Limb (tissue), 2 donors: ENCODE measurements at regions not wholly inside any gene's neighbourhood (a gene's known extent, or its start where the extent isn't known, plus 50 kb on each side); places are given as distances from the start of the nearest gene placed in this dataset.

Experiments used
- DNase-seq, 2 donors: peaks; one replicate each; pipeline ENCODE4 v3.0.0-alpha.2; 2016; ENCODE audit errors: extremely low spot score in 2 of 2

DNA sequence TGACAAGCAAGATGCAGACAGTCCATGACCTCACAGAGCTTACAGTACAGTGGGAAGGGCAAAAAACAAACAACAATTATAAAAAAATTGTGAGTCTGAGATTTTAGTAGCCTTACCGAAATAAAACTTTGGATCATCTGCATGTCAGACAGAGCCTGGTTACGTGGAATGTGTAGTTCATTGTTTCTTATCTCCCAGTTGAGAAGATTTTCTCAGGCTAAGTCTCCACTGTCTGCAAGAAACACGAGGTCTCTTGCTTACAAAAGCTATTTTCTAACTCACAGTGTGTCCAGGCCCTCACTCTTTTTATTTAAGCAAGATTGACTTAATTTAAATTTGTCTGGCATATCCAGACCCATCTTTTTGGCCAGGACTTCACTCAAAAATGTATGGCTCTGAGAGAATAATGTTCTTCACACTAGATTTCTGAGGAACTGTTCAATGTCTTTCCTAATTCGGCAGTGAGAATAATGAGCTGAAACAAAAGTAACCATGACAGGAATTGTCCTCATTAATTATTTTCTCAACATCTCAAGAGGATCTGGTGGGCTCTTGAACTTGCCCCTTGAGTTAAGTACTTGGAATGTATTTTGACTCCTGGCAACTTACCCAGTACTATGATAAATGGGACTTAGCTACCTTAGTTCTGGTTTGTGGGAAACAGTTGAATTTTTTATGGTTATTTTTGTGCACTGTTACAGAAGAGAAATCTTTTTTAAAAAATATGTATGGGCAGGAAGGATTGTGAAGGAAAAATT is 265.1 kb upstream of the COL8A1 start:
- no peak for DNase-seq

DNA sequence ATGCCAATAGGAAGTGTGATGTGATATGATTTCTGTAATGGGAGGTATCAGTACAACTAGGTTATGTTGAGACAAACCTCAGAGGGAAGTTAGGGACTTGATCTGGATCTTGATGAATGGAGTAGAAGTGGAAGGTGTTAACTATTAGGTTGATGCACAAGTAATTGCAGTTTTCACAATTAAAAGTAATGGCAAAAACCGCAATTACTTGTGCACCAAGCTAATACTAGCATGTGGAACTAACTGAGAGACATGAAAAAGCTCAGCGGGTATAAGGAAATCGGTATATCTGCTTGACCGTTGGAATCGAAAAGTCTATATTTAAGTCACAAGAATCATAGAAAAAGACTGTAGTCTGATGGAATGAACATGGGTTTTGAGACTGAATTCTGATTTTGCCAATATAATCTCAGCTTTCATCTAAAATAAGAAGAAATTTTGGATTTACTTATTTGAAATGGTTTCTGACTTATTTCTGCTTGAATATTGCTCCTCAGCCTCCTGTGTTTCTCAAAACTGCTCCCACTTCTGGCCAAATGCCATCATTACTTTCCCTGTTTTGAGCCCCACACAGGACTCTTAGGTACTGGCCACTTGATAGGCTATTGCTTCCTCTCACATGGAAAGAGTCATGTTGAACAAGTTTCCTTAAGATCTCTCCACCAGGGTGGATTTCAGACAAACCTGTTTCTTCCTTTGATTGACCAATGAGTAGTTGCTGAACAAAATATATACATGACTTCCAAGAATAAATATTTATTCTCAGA is 271.5 kb upstream of the COL8A1 start:
- DNase-seq = no peak

DNA sequence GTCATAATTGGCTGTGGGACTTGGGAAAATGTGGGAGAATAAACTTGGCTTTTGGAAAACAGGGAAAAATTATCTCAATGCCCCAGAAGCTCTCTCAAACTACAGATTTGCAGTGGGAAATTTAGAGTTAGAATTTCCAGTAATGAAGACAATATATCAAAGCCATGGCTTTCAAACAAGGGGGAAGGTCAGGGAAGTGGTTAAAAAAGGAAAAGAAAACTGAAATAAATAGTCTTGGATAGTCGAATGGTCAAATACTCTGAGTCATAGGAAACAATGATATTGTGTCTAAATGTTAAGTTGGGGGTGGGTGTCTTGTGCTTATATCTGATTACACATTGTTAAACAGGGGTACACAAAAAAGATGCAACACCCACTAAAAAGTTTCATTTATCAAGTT is 272.4 kb upstream of the COL8A1 start:
- no peak for DNase-seq

DNA sequence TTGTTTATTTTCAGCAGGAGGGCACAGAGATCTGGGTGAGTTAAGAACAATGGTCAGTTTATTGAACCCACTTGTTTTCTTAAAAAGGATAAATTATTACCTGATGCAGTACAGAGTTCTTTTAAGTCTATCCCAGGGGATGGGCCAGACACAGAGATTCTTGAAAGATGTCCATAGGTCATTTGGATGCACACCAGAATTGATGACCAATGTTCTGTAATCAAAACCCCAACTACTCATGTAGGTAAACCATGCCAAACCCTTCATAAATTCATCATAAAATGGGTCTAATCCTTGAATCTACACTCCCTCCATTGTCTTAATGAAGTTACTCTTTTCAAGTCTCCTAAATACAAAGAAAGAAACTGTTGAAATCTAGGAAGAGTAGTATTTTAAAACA is 273.0 kb upstream of the COL8A1 start:
- no peak for DNase-seq

DNA sequence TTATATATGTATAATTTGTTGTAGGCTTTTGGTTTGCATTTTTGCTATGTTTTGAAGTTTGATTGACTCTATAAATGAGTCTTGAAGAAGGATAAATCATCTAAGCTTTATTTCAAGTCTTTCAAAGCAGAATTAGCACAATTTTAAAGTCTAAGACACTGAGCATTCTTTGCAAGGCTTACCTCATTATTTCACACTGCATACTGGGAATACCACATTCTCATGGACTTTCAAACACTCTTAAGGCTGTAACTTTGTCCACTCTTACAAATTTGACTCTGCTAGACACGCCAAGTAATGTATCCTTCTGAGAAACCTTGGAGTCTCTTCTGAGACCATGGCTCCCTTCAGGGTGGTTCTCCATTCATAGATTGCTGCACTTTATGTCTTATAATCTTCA is 281.3 kb upstream of the COL8A1 start:
- no peak for DNase-seq

DNA sequence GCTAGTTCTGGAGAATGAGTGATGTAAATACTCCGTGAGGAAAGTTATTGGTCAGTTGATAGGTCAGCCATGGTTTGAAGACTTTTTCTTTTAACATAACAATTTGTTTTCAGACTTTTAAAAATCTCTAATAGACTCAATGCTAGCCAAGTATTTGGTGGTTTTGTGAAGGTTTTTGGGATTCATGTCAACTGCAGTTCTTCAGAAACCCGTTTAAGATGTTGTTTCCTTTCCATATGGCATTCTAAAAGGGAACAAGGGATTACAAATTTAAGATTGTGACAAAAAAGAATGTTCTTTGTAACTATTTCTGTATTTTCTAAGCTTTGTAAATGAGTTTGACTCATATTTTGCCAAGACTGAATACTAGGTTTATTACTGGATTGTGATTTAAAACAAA is 281.7 kb upstream of the COL8A1 start:
- DNase-seq = no peak

DNA sequence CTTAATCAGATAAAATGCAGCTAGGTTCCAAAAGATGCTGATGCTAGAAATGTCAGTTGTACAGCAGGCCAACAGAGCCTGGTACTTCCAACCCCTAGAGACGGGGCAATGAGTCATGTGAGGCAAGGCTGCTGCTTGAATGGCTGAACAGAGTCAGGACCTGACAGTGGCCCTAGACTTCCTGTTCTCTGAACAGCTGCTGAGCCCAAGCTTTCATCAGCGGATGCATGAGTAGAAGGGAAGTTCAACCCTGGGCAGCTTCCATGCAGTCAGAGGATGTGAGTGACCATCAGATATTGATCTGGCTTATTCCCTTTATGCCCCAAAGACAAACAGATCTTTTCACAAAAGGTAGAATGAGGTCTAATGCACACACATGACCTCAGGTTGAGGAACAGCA is 282.9 kb upstream of the COL8A1 start:
- no peak for DNase-seq

DNA sequence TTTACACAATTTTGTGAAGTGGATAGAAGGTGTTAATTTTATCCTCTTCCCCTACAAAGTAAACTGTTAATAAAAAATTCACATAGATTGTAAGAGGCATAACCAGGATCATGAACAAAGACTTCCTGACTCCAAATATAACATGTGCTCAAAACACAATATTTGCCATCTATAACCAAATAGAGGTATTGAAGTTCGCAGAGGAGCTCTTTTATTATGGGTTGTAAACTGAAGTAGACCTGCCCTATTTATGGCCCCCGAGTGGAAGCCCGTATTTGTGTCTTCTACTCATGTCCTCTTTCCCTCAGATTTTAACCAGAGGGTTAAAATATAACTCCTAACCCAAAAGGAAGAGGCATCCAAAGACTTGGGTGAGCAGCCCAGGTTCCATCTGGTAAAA is 285.6 kb upstream of the COL8A1 start:
- no peak for DNase-seq

DNA sequence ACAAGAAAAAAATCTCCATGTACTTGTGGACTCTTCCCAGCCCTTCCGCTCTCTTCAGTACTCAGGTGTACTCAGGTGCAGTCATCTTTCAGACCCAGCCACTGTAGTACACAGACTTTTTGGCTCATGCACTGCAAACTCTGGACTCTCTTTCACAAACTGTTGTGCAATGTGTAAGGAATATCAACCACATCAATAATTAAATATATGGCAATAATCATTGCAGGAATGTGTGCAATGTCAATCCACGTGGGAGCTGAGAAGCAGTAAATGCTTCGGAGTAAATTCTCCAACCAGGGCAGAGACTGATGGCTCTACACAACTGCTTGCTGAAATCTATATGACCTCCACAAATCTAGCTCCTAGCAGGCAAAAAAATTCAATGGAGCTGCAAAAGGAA is 287.3 kb upstream of the COL8A1 start:
- no peak for DNase-seq

DNA sequence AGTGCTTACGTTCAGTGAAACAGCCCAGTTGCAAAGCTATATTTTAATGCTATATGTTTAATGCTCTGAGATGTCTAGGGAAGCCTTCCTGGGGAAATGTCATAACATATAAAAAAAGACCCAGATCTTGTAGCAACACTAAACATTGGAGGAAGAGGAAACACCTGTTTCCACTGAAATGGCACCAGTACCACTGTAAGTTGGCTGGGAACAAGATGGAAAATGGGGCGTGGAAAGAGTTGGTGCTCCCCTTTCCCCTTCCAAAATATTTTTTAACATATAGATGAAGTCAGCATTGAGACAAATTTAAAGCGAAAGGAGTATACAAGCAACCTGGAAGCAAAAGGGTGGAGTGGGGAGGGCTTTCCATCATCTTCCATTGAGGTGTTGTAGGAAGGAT is 289.9 kb upstream of the COL8A1 start:
- no peak for DNase-seq

DNA sequence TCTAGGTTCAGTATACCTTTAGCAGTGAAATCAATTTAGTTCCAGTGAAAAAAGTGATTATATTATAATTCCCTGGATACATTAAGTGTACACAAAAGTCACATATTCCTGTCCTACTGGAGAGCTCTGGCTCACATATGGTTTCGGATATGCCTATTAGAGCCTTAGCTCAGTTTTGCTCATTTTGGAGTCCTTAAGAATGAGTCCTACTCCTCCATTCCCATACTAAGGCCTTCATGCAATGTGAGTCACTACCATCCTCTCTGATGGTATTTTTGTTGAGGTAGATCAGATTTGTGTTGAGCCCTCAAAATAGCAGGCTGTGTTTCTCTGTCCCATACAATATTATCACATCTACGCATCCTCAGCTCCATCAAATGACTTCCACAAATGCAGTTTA is 294.2 kb upstream of the COL8A1 start:
- DNase-seq = no peak

DNA sequence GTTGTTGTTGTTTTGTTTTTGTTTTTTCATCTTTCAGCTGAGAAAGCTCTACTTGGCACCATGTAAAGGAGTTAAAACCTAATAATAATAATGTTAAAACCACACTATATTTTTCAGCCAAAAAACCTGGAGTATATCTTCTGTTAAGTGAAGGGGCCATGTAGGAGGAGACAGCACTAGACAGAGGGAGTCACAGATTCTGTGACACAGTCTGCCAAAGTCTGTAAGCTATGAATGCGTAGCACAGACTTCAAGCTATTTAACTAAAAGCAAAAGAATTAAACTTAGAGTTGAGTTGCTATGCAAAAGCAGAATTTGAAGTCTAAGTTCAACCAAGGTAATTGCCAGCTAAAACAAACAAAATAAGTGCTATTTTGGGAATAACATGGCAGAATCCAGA is 296.0 kb upstream of the COL8A1 start:
- no peak for DNase-seq

DNA sequence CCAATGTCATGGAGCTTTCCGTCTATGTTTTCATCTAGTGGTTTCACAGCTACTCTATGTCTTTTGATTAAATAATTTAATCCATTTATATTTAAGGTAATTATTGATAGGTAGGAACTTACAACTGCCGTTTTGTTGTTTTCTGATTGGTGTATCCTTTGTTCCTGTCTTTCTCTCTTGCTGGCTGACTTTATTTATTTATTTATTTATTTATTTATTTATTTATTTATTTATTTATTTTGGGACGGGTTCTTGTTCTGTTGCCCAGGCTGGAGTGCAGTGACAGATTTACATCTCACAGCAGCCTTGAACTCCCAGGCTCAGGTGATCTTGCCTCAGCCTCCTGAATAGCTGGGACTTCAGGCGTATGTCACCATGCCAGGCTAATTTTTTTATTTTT is 299.2 kb upstream of the COL8A1 start:
- no peak for DNase-seq

DNA sequence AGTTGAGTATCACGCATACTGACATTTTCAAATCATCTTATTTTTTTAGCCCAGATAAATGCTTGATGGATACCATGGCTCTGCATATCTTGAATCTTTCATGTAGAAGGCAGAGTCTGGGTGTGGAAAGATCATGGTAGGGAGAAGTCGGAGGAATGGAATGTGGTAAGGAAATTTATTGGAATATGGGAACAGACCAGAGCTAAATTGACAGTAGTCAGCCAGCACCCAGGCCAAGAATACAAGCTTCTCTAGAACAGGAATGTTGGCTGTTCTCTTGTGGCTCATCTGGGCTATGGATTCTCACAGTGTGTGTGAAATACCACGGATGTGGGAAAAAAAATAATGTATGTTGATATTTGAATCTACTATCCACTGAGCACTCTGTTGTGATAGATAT is 305.7 kb upstream of the COL8A1 start:
- no peak for DNase-seq

DNA sequence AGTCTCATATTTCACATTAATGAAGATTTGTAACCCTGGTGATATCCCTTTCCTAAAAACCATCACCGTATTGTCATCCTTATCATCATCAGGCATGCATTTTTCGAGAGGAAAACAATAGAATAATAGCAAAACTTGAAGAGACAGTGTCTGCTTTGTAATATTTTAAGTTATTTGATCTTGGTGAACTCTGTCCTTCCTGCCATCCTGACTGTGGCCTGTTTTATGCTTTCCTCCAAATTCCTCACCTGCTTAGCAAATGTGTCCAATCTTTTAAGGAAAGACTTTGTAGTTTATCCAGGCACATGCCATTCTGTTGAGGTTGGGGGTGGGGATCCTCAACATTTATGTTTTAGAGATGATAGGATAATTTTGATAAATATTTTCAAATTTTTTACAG is 306.1 kb upstream of the COL8A1 start:
- DNase-seq = no peak

DNA sequence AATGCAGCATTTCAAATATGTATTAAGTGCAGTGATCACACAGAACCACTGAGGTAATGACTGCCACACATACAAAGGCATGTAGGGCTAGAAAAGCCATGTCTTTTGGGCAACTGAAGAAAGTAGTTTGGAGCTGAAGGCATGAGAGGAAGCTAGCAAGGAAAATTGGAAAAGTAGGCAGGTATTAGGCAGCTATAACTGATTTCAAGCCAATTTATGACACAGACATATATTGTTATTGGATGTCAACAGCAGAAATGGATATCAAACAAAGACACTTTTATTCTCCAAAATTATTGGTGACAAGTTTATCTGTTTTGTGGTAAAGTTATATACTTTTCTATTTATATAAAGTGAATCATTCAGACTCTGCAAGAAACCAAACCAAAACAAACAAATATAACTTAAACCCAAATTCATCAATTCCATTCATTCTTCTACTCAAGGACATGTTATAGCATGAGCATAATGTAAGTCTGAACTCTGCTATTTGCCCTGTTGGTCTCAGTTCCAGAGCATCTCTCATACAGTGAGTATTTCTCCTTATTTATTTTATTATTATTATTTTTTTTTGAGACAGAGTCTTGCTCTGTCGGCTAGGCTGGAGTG is 307.4 kb upstream of the COL8A1 start:
- no peak for DNase-seq

DNA sequence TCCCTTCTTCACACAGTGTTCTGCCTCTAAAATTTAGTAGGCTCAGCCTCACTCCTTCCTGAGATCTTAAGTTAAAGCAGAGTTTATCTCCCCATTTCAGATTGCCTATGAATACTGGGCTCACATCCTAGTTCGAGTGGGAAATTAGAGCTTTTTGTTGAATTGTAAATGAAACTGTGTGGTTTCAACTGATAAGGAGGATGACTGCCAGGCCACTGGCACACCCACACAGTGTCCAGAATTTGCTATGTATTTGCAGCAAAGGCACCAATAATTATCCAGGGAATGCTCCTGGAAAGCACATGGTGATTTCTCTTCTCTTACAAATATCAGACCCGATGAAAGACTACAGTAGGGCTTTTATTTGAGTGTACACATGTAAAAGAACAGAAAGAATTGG is 308.1 kb upstream of the COL8A1 start:
- DNase-seq = no peak

DNA sequence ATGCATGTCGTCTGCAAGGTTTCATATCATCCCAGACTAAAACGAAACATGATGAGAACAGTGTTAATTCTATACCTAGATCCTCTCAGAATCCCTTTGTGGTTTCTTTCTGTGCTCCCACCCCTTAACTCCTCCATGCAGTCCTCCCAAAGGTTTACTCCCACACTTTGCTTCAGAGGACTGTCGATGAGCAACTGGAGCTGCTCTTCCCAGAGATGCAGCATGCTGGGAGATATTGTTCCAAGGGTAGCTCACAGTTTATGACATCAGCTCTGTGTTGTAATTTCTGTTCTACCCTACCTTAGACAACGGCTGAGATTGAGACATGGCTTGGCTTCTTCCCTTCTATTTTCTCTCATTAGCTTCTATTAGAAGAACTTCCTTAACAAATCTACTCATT is 313.0 kb upstream of the COL8A1 start:
- no peak for DNase-seq

DNA sequence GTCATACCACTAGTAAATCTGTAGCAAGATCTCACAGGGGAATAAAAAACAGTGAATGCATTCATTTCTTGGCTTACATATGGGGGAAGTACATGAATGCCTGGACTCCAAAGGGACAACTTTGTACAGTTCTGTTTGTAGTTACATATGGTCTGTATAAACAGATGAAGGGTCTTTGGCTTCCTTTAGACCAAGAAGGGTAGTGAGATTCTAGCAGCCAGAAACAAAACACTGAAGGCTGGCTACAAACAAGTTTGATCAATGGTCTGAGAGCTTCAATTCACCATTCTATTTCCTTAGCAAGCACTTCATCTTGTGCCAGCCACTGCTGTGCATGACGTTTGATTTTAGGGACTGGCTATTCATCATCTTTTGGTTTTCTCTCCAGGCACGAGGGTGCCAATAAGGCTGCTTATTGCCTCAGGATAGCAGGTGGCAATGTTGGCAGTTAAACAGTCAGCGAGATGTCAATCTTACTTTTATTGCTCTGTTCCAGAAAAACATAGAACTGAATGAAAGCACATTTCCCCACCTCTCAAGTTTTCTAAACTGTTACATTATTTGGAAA is 313.7 kb upstream of the COL8A1 start:
- peak; percentile 13 to 36 for DNase-seq

DNA sequence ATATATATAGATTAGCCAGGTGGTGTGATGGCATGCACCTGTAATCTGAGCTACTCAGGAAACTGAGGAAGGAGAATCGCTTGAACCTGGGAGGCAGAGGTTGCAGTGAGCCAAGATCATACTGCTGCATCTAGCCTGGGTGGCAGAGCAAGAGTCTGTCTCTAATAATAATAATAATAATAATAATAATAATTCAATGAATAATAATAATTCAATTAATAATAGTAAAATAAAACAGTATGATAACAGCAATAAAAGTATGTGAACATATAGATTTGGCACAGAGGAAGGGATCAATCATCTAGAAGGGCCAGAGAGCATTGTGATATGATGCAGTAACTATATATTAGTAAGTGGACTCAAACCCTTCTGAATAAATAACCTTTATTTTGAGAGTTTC is 314.5 kb upstream of the COL8A1 start:
- no peak for DNase-seq

DNA sequence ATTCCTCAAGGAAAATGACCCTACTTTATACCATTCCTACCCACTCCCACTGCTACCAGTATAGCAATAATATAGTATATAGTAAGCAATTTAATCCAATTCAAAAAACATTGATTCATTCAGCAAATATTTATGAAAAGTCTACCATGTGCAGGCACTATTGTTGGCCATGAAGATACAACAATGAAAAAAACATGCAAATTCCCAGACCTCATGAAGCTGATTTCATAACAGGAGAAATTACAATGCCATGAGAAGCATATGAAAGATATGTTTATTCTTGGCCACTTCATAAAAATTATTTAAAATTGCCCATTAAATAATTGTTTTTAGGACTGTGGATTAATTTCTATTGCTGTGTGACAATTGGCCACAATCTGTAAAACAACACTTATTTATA is 315.8 kb upstream of the COL8A1 start:
- no peak for DNase-seq

DNA sequence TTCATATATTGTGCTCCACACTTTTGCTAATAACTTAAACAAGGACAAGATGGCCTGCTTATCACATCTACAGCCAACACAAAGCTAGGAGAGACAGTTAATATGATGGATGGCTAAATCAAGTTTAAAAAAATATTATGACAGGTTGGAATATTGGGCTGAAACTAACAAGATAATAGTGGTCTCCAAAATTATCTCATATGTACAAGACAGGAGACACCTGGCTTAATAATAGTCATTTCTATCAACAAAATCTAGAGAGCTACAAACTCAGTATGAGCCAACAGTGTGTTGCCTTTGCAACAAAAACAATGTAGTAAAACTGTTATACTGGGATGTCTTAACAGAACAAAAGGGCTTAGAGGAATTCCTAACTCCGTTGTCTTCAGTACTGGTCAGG is 317.1 kb upstream of the COL8A1 start:
- no peak for DNase-seq

DNA sequence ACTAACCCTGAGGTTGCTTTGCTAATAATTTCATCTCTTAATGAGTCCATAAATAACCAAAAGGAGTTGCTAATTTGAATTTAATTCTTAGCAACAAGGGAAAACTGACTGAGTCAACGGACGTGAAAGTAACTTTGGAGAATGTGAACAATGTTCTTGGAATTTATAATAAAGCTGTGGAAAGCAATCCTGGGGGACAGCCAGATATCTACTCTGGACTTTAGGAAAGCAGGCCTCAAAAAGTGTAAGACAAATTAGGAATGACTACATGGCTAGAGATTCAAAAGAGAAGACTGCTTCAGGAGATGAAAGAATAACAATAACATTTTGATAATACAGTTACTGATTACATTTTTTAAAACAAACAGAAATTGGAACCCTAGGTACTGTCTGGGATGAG is 318.4 kb upstream of the COL8A1 start:
- DNase-seq = no peak
